ACC112 (cell line): ENCODE measurements at regions not wholly inside any gene's neighbourhood (a gene's known extent, or its start where the extent isn't known, plus 50 kb on each side); places are given as distances from the start of the nearest gene placed in this dataset.

Experiments used
- H2AFZ ChIP-seq: fragments of 200-600 bp; sonication (generic); one replicate; pipeline ENCODE4 v1.6.0; 2017; ENCODE audit warnings: antibody characterized with exemption, low read length; ENCODE audit not compliant: unreplicated experiment
- H3K27ac ChIP-seq: fragments of 200-600 bp; sonication (generic); 2 replicates; pipeline ENCODE4 v1.5.1; 2014; ENCODE audit warnings: low read depth, mild to moderate bottlenecking, antibody characterized with exemption, low read length, moderate library complexity
- H3K27me3 ChIP-seq: fragments of 200-600 bp; sonication (generic); 2 replicates; pipeline ENCODE4 v1.6.1; 2014; ENCODE audit warnings: mild to moderate bottlenecking, antibody characterized with exemption, low read length, moderate library complexity, mixed read lengths; ENCODE audit not compliant: insufficient read depth
- H3K36me3 ChIP-seq: fragments of 200-600 bp; sonication (generic); 2 replicates; pipeline ENCODE4 v1.6.1; 2016; ENCODE audit warnings: mild to moderate bottlenecking, antibody characterized with exemption, low read length, moderate library complexity, mixed read lengths; ENCODE audit not compliant: insufficient read depth
- H3K4me1 ChIP-seq: fragments of 200-600 bp; sonication (generic); one replicate; pipeline ENCODE4 v1.6.1; 2016; ENCODE audit warnings: low read length, mixed read lengths; ENCODE audit not compliant: insufficient read depth, unreplicated experiment, control insufficient read depth
- H3K4me3 ChIP-seq: fragments of 200-600 bp; sonication (generic); 2 replicates; pipeline ENCODE4 v1.5.1; 2014; ENCODE audit warnings: mild to moderate bottlenecking, low read depth, low read length
- H3K79me2 ChIP-seq: fragments of 200-600 bp; sonication (generic); one replicate; pipeline ENCODE4 v1.6.0; 2016; ENCODE audit warnings: low read length; ENCODE audit not compliant: control insufficient read depth, unreplicated experiment, insufficient read depth

- H2AFZ ChIP-seq, result no peak overlapping the region
- no peaks in the 10 kb centered on the region for H3K36me3 ChIP-seq
- H3K4me3 ChIP-seq, result no peak overlapping the region
- no peaks in the 10 kb centered on the region for H3K4me1 ChIP-seq
- no peaks in the 10 kb centered on the region for H3K79me2 ChIP-seq
- no peaks in the 10 kb centered on the region for H3K27me3 ChIP-seq
- H3K27ac ChIP-seq, result no peak overlapping the region
Observed at GRCh38 chr10:58998924-58999713, 177.3 kb upstream of the PHYHIPL start.

- no peak overlapping the region for H2AFZ ChIP-seq
- no peaks in the 10 kb centered on the region for H3K4me1 ChIP-seq
Observed at GRCh38 chr10:59000162-59000825, 176.1 kb upstream of the PHYHIPL start.

GRCh38 chr10:59002011-59002410 lies 174.4 kb upstream of the PHYHIPL start:
- no peaks in the 10 kb centered on the region for H3K79me2 ChIP-seq
- H3K4me1 ChIP-seq, result peaks cover 5% of the 10 kb centered on the region
- H3K27me3 ChIP-seq, result no peaks in the 10 kb centered on the region
- no peak overlapping the region for H3K4me3 ChIP-seq
- no peak overlapping the region for H2AFZ ChIP-seq
- no peak overlapping the region for H3K27ac ChIP-seq
- H3K36me3 ChIP-seq, result no peaks in the 10 kb centered on the region

More at GRCh38 chr10:59000162-59000825, 176.1 kb upstream of the PHYHIPL start:
- Histone ChIP-seq H3K27me3 (no peaks in the 10 kb centered on the region), H3K36me3 (no peaks in the 10 kb centered on the region), H3K27ac (no peak overlapping the region), H3K4me3 (no peak overlapping the region), H3K79me2 (no peaks in the 10 kb centered on the region)

- Histone ChIP-seq H3K27me3 (no peaks in the 10 kb centered on the region), H3K36me3 (no peaks in the 10 kb centered on the region), H2AFZ (no peak overlapping the region), H3K4me3 (no peak overlapping the region), H3K4me1 (peaks cover 5% of the 10 kb centered on the region), H3K79me2 (no peaks in the 10 kb centered on the region), H3K27ac (no peak overlapping the region)
Observed at GRCh38 chr10:59003203-59003602, 173.2 kb upstream of the PHYHIPL start.

- no peaks in the 10 kb centered on the region for H3K27me3 ChIP-seq
- H3K79me2 ChIP-seq, result no peaks in the 10 kb centered on the region
- no peaks in the 10 kb centered on the region for H3K36me3 ChIP-seq
- no peak overlapping the region for H3K27ac ChIP-seq
- no peak overlapping the region for H2AFZ ChIP-seq
- peaks cover 5% of the 10 kb centered on the region for H3K4me1 ChIP-seq
- H3K4me3 ChIP-seq, result no peak overlapping the region
Observed at GRCh38 chr10:59004392-59004791, 172.1 kb upstream of the PHYHIPL start.

- H3K27ac ChIP-seq, result peak overlapping the region; percentile 27; the same call in 1 of the 2 replicates
- H2AFZ ChIP-seq, result peak overlapping the region; percentile 77
- H3K36me3 ChIP-seq, result no peaks in the 10 kb centered on the region
- no peaks in the 10 kb centered on the region for H3K79me2 ChIP-seq
- H3K27me3 ChIP-seq, result no peaks in the 10 kb centered on the region
- H3K4me3 ChIP-seq, result no peak overlapping the region
- H3K4me1 ChIP-seq, result peaks cover 5% of the 10 kb centered on the region
Observed at GRCh38 chr10:59006511-59007306, 169.7 kb upstream of the PHYHIPL start.

GRCh38 chr10:59007307-59008025 lies 169.0 kb upstream of the PHYHIPL start:
- Histone ChIP-seq H3K79me2 (no peaks in the 10 kb centered on the region), H3K36me3 (no peaks in the 10 kb centered on the region), H3K27ac (no peak overlapping the region), H3K4me3 (no peak overlapping the region), H3K4me1 (peaks cover 5% of the 10 kb centered on the region), H3K27me3 (no peaks in the 10 kb centered on the region), H2AFZ (no peak overlapping the region)

- Histone ChIP-seq H3K4me3 (no peak overlapping the region), H3K27ac (no peak overlapping the region), H3K79me2 (no peaks in the 10 kb centered on the region), H3K27me3 (no peaks in the 10 kb centered on the region), H3K4me1 (peaks cover 5% of the 10 kb centered on the region), H2AFZ (no peak overlapping the region), H3K36me3 (no peaks in the 10 kb centered on the region)
Observed at GRCh38 chr10:59008452-59008851, 168.0 kb upstream of the PHYHIPL start.

GRCh38 chr10:59011972-59012632 lies 164.3 kb upstream of the PHYHIPL start:
- Histone ChIP-seq H3K4me1 (no peaks in the 10 kb centered on the region), H2AFZ (no peak overlapping the region), H3K36me3 (no peaks in the 10 kb centered on the region), H3K27me3 (0 out of 2 replicates have a peak, but pooled peaks cover 4% of the 10 kb centered on the region), H3K79me2 (no peaks in the 10 kb centered on the region), H3K4me3 (no peak overlapping the region), H3K27ac (no peak overlapping the region)

- no peak overlapping the region for H2AFZ ChIP-seq
- no peak overlapping the region for H3K4me3 ChIP-seq
- no peaks in the 10 kb centered on the region for H3K36me3 ChIP-seq
- no peaks in the 10 kb centered on the region for H3K79me2 ChIP-seq
- H3K27ac ChIP-seq, result no peak overlapping the region
- H3K4me1 ChIP-seq, result no peaks in the 10 kb centered on the region
- H3K27me3 ChIP-seq, result 0 out of 2 replicates have a peak, but pooled peaks cover 4% of the 10 kb centered on the region
Observed at GRCh38 chr10:59012839-59013238, 163.6 kb upstream of the PHYHIPL start.
